HG03571 (cell line): ENCODE measurements at regions not wholly inside any gene's neighbourhood (a gene's known extent, or its start where the extent isn't known, plus 50 kb on each side); places are given as distances from the start of the nearest gene placed in this dataset.

Source experiments
- ATAC-seq: cut with Tn5 transposase; IDR thresholded peaks from one replicate; pipeline ENCODE4 v1.9.1; 2021; ENCODE audit not compliant: unreplicated experiment

DNA sequence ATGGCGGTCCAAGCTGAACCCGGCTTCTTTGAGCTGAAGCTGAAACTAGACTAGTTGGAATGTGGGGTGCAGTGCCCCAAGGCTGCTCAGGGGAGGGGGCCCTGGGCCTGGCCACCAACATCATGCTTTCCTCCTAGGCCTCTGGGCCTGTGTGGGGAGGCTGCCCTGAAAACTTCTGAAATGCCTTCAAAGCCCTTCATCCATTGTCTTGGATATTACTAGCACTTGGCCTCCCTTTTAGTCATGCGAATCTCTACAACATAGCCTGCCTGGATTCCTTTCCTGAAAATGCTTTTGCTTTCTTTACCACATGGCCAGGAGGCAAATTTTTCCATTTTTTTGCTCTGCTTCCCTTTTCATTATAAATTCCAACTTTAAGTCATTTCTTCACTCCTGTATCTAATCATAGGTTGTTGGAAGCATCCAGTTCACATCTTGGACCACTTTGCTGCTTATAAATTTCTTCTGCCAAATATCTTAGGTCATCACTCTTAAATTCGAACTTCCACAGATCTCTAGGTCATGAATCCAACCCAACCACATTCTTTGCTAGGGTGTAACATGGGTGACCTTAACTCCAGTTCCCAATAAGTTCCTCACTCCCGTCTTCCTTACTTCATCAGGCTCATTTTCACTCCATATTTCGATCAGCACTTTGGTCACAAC, 103.4 kb downstream of the DDIT4L start:
- ATAC-seq, result no peak

- no peak for ATAC-seq
Measured at GRCh38 chr4:100084892-100085291, 105.4 kb downstream of the DDIT4L start.

- ATAC-seq, result no peak
Measured at GRCh38 chr4:100083289-100083688, 107.0 kb downstream of the DDIT4L start.

GRCh38 chr4:100082852-100083251, 107.4 kb downstream of the DDIT4L start:
- ATAC-seq, result no peak

DNA sequence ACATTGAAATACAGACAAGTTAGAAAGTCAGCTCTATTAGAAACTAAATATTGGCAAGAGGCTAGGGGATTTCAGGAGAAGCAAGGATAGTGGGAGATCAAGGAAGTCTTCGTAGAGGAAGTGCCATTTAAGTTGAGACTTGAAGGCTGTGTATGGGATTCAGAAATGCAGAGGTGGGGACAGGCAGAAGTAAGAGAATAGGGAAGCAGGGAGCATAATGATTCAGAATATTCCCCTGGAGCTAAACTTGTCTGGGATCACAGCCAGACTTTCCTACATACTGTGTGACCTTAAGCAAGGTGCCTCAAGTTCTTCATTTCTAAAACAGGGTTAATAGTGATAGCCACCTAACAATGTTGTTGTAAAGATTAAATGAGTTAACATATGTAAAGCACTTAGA, 108.8 kb downstream of the DDIT4L start:
- ATAC-seq, result no peak

DNA sequence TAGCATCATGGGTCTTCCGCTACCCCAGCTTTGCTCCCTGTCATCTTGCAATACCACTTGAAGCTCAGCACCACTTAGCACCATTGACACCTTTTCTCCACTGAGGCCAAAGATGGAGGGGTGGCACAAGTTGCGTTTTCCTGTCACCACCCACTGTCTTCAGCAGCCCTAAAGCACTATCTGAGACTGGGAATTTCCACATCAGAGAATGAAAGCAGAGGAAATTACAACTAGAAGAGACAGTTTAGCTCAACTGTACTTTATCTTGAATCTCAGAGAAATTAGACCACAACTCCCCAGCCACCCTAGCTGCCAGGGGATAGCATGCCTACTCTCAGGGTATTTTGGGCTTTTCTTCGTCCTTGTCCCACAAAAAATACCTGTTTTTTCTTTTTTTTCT, 111.0 kb downstream of the DDIT4L start:
- ATAC-seq, result no peak

- ATAC-seq, result no peak
Measured at GRCh38 chr4:100076753-100077152, 113.5 kb downstream of the DDIT4L start.

- ATAC-seq, result no peak
Measured at GRCh38 chr4:100075486-100076270, 114.6 kb downstream of the DDIT4L start.

- ATAC-seq, result no peak
Measured at GRCh38 chr4:100075056-100075455, 115.2 kb downstream of the DDIT4L start.

- no peak for ATAC-seq
Measured at GRCh38 chr4:100071506-100071905, 118.8 kb downstream of the DDIT4L start.

- no peak for ATAC-seq
Measured at GRCh38 chr4:100070868-100071267, 119.4 kb downstream of the DDIT4L start.

DNA sequence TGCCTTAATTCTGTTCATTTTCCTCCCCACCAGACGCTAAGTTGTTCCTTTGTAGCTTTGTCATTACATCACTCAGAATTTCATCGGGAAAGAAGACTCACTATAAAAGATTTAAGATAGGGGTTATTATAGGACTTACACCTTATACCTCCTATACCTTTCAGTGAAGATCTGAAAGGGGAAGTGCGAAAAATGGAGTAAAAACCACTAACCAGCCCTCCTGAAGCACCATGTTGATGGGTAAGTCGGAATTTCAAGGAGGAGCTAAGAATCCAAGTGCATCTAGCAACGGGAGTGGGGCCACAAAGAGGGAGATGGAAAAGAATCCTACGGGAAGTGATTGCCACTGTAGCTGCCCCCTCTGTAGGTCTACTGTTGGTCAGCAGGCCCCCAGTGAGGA, 119.1 kb upstream of the H2AZ1 start:
- no peak for ATAC-seq

- ATAC-seq, result no peak
Measured at GRCh38 chr4:100067255-100067654, 117.2 kb upstream of the H2AZ1 start.

- ATAC-seq, result no peak
Measured at GRCh38 chr4:100063355-100063754, 113.3 kb upstream of the H2AZ1 start.

DNA sequence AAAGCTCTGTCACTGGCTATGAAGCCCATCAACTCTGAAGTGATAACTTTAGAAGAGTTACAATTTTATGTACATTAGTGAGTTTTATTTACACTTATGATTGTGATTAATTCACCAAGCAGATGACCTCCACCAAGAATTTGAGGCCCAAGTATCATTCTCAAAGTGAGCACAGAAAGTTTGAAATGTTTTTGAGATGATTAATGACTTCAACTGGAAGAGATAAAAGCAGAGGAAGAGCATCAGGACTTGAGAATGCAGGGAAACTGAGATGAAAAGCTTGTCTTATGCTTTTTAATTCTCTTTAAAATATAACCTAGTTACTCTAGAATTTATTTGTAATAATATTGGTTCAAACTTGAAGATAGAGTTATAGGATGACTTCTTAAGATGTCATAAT, 112.8 kb upstream of the H2AZ1 start:
- no peak for ATAC-seq

- no peak for ATAC-seq
Measured at GRCh38 chr4:100061835-100062234, 111.8 kb upstream of the H2AZ1 start.

- ATAC-seq, result no peak
Measured at GRCh38 chr4:100060765-100061416, 110.8 kb upstream of the H2AZ1 start.

- ATAC-seq, result no peak
Measured at GRCh38 chr4:100059467-100059866, 109.4 kb upstream of the H2AZ1 start.

GRCh38 chr4:100056701-100057100, 106.6 kb upstream of the H2AZ1 start:
- ATAC-seq, result no peak

DNA sequence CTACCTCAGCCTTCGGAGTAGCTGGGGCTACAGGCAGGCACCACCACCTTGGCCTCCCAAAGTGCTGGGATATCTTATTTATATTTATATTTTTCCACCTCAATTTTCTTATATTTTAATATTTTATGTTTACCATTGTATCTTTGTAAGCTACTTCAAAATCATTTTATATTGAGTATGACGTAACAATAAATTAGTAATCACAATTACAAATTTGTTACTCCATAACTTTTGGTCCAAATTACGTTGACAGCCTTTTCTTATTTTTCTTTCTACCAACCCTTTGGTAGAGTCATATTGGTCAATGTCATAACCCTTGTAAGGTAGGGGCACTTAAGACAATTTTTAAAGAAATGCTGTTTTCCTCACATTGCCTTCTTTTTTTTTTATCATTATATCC, 104.0 kb upstream of the H2AZ1 start:
- no peak for ATAC-seq

DNA sequence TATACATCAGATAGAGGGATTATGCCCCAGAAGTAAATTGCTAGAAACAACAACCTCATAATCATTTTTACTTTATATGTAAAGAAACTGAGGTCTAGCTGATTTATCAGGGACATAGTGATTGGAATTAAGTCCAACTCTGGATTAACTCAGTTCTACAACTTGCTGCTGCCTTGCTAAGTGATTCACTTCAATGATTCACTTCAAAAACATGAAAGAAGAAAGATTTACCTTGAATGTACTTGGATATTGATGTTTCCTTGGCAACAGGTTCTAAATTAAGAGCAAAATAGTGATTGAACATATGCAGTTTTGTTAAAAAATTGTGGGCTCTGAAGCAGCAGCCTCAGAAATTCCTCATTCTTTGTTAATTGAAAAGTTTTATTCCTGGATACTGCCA, 99.8 kb upstream of the H2AZ1 start:
- no peak for ATAC-seq

DNA sequence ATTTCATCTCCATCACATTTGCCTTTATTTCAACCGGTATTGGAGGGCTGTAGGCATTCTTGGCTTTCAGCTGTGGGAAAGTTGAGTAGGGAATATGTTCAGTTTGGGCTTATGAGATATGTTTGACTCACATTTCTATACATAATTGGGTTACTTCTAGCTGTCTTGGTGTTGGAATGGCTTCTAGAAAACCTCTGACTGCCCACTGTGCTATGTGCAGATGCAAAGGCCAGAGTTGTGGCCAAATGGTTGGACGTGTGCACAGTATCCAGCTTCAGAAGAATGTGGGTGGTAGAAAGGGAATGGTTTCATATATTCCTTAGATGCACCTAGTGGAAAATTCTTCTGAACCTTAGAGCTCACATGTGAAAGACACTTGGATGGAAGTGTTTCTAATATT, 92.6 kb upstream of the H2AZ1 start:
- no peak for ATAC-seq
